ENCODE measurements at regions not wholly inside any gene's neighbourhood (a gene's known extent, or its start where the extent isn't known, plus 50 kb on each side); places are given as distances from the start of the nearest gene placed in this dataset.
"Not testable (repeated sequence)": the region's sequence is repeated elsewhere in the genome, so short reads cannot be mapped to it uniquely, and the experiment has no call there.

DNA sequence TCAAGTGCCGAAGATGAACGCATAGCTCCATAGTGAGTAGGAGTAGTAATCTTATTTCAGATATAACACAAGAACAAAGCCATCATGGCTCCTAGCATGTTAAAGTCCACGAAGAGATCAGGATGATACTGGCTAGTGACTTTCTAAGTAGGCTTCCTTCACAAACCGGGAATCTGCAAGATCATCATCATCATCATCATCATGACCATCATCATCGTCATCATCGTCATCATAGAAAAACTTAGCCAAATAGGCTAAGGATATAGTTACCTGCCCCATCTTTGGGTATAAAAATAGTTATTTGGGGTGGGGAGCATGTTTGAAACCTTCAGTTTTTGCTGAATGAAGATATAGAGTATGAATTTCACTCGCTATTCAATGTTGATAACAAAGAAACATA is 57.9 kb downstream of the PYDC2 start:
- DNase-seq (ENCODE audit: low read depth): no peak

DNA sequence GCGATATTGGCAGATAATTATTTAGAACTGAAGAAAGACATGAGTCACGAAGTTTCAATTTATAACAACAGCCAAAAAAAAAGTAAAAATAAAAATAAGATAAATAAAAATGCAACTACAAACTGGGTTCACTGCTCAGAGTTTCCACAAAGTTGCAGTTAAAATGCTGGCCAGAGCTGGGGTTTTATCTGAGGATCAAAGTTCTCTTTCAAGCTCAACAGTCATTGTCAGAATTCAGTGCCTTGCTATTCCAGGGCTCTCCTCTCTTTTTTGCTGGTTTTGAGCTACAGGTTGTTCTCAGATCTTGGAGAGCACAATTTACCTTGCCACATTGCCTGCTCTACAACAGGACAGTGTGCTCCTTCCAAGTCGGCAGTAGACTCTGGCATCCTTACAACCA is 60.1 kb downstream of the PYDC2 start:
- no peak for DNase-seq (ENCODE audit: low read depth)

DNA sequence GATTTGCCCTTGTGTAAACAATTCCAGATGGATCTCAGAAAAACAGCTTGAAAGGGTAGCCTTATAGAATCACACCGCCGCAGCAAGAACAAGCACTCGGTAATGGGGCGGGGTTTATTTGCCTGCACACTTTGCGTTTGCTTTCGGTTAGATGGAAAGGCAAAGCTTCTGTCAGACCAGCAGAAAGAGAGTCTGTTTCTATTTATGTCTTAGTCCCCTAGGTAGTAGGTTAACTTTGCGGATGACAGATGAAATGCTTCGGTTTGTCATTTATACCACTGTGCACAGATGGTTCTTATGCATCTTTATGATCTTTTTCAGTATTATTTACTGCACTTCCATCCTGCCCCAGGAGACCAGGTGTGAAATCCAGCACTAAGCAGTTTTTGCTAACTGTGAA is 62.2 kb downstream of the PYDC2 start:
- DNase-seq (ENCODE audit: low read depth): no peak

DNA sequence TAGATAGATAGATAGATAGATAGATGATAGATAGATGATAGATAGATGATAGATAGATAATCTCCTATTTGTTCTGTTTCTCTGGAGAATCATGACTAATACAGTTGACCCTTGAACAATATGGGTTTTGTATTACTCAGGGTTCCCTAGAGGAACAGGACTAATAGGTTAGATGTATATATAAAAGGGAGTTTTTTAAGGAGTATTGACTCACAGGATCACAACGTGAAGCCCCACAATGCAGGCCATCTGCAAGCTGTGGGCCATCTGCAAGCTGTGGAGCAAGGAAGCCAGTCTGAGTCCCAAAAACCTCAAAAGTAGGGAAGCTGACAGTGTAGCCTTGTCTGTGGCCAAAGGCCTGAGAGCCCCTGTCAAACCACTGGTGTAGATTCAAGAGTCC is 67.6 kb downstream of the PYDC2 start:
- DNase-seq (ENCODE audit: low read depth): no peak

DNA sequence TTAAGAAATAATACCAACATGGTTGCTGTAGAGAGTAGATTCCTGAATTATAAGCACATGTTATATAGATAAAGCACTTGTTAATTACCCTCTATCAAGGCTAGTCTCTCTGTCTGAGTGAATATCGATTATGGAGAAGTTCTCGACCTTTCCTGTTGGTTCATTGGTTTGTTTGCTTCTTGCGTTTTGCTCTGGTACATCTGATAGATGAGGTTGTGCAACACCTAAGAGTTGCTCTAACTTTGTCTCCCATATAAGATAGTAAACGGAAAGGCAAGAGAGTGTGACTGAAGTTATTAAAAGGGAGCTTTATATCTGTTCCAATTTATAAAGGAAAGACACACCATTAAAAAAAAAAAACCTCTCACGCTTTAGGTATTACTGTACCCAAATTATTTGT is 69.0 kb downstream of the PYDC2 start:
- no peak for DNase-seq (ENCODE audit: low read depth)

DNA sequence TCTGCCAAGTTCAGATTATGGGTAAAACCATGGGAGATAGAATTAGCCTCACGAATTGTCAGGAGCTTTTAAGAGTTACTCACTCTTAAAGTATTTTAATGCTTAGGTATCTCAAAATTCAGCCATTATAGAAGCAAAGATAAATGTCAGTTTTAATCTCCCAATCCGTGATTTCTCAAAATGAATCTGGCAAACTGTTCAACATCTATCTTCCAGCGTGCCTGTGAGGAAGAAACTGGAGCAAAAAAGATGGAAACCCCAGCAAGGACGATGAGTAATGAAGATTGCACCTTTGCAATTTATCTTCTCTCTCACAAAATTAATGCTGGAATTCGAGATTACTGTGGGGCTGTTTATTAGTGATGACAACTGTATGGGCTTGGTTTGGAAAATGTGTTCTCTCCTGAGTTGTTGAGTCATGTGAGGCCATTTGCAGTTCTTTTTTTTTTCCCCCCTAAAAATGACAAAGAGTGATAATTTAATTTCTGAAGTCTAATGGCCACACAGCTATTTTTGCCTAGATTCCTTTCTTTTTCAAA is 70.5 kb downstream of the PYDC2 start:
- DNase-seq (ENCODE audit: low read depth): no peak

DNA sequence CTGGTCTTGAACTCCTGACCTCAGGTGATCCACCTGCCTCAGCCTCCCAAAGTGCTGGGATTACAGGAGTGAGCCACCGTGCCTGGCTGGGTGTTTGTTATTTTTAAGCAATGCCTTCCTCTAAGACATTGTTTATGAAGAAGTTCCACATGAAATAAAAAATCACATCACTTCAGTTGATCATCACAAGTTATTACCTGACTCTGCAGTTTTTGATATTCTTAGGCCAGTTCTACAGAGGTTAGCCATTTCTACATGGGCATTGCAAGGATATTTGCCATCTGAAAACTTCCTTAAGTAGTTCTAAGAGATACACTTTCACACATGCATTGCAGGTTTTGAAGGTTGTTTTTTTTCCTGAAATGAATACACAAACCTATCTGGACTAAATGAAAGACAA is 82.1 kb downstream of the PYDC2 start:
- DNase-seq (ENCODE audit: low read depth): no peak

DNA sequence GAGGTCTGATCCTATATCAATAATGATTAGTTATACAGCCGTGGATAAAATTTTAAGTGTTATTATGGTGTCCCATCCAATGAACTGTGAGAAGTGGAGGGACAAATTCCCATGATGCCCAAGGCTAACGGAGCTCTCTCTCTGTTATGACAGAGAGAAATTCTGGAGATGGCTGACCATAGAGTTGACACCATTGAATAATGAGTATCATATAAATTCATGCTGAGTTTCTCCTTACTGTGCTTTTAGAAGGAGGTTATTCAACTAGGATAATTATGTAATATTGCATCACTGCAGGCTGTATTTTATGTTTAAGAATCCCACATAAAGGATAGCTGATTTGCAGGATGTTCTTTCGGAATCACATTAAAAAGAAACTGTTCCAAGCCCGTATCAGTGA is 82.9 kb downstream of the PYDC2 start:
- no peak for DNase-seq (ENCODE audit: low read depth)

DNA sequence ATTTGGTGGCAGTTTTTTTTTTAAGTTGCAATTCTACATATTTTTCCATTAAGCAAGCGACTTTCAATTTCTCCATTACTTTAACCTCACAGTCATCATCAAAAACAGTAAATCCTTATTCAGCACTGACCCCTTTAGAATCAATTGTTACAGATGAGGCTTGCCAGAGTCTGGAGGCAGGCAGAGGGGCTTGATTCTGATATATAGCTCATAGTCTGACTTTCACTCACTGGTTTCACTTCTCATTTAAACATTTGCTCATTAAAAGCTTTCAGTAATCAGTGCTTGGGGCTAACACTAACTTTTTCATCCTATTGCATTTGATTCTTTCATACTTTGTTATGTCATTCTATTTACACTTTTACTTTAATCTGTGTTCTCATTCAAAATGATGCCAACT is 88.4 kb downstream of the PYDC2 start:
- DNase-seq (ENCODE audit: low read depth): no peak

DNA sequence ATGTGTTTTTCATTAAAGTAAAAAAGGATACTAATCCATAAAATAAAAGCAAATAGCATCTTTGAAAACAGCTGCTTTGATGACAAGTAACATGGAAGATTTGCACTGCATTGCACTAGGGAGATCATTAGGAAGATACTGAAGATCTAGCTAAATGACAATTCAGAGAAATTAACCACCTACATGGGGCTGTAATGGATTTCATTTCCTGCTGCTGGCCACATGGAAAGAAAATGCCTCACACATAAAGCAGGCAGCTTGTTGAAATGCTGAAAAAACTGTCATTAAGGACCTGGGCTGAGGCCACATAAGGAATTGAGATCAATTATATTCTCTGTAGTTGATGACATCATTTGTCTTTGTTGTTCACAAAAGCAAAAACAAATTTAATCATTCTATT is 94.1 kb downstream of the PYDC2 start:
- DNase-seq (ENCODE audit: low read depth): no peak

DNA sequence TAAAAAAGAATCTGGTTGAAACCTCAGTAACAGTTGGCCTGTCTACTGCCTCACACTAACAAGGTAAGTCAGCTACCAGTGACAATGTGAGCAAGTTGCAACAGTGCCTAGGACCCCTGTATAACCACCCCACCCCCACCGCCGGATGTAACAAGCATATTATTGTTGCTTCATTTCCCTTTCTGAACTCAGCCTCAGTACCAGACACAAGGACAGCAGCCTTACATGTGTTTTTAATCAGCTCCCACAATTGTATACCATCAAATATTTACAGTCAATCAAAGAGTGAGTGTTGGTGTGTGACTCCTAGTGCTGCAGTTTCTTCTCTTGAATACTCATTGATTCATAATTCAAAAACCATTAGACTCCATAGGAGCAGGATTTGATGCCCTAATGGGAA is 96.4 kb downstream of the PYDC2 start:
- DNase-seq (ENCODE audit: low read depth): no peak

DNA sequence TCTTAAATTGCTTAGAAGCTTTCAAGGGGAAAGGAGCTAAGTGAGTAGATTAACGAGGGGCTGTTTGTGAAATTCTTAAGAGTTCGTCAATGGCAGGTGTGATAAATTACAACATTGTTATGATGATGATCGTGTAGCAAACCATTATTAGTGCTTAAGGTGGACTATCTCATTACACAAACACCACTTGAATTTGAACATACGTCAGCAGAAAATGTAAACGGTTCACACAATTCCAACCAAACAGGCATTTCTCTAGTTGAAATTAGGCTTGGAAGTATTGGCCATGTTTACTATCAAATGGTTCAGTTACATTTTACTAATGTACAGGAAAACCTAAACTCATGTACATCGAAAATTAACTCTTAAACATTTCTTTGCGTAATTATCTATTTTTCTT is 102.8 kb downstream of the PYDC2 start:
- DNase-seq (ENCODE audit: low read depth): no peak

DNA sequence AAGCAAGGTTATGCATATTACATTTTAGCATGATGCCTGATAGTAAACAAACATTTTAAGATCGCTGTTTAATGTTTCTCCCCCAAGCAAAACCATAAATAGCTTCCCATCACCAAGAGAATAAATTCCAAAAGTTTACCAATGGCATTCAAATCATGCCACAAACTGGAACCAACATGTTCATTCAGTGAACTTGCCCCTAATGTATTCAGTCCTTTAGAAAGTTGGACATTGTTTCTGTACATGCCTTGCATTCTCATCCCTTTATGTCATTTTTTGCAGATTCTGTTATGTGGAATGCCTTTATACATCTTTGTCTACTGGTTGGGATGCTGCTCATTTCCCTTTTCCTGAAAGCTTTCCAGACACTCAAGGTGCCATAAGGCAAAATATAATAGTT is 105.5 kb downstream of the PYDC2 start:
- DNase-seq (ENCODE audit: low read depth): no peak

DNA sequence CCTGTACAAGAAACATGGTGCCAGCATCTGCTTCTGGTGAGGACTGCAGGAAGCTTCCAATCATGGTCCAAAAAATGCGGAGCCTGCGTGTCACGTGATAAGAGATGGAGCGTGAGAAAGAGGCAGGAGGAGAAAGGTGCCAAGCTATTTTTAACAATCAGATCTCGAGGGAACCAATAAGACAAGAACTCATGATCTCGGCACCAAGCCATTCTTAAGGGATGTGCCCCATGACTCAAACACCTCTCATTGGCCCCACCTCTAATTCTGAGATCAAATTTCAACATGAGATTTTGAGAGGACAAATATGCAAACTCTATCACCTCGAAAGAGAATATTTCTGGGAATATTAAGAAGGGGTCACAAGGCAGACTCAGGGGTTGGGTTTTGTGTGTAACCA is 107.2 kb downstream of the PYDC2 start:
- peak; percentile 22 for DNase-seq (ENCODE audit: low read depth)

DNA sequence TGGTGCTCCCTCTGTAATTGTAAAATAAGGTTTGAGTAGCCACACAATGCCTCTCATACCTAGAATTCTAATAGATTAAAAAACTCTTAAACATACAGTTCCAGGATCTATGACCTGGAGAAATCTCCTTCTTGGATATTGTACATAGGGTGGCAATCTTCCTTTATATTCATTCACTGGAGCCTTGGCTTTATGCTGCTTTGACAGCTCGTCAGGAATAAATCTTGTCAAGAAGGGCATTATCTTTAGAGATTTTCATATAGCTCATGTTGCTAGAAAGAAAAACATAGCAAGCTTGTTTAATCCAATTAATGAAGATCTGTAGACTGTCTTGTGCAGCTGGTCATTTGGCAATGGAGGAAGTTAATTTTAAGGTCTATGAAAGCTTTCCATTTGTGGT is 131.1 kb downstream of the PYDC2 start:
- DNase-seq (ENCODE audit: low read depth): no peak

DNA sequence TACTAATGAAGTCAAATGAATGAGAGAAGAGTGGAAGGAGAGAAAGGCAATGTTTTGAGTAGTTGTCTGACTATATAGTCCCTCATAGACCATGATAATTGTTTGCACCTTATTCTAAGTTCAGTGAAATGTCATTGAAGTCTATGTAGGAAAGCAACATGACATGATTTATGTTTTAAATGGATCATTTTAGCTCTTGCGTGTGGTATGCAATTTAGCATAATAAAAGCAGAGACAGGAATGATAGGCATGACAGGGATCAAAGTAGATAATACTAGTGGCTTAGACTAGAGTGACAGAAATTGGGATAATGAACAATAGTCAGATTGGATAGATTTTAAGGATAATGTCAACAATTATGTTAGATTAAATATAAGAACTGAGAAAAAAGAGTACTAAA is 132.5 kb downstream of the PYDC2 start:
- no peak for DNase-seq (ENCODE audit: low read depth)

DNA sequence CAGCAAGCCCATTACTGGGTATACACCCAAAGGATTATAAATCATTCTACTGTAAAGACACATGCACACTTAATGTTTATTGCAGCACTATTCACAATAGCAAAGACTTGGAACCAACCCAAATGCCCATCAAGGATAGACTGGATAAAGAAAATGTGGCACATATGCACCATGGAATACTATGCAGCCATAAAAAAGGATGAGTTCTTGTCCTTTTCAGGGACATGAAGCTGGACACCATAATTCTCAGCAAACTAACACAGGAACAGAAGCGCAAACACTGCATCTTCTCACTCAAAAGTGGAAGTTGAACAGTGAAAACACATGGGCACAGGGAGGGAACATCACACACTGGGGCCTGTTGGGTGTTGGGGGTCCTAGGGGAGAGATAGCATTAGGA is 154.5 kb downstream of the PYDC2 start:
- DNase-seq (ENCODE audit: low read depth): not testable (repeated sequence)

DNA sequence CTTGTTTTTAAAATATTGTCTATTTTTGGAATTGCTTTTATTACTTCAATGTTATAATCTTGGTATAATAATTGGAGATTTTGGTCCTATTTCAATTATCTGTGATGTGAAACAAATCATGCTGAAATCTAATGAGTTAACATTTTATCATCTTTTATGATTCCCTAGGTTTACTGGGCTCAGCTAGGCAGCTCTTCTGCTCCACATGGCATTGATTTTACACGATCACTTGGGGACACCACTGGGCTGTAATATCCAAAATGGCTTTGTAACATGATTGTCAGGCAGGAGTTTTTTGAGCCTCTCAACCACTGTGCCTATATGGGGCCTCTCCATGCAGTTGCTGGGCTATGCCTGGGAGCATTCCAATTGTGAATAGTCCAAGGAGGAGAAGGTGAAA is 163.3 kb downstream of the PYDC2 start:
- no peak for DNase-seq (ENCODE audit: low read depth)

DNA sequence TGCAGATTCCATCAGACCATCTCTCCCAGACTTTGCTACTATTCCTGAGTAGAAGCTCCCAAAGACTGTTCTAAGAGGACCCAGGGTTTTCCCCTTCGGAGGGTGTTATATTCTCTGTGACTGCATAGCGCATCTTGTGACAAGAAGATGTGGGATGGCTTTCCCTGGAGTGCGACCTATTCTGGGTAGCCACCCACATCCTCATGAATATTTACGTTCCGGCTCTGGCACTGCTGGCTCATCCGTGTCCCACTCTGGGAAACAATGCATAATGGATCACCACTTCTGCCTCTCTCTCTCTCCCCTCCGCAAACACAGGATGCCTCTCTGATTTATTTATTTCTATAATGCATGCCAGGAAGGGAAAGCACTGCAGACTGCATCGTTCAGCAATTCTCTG is 166.1 kb downstream of the PYDC2 start:
- DNase-seq (ENCODE audit: low read depth): peak; percentile 41

DNA sequence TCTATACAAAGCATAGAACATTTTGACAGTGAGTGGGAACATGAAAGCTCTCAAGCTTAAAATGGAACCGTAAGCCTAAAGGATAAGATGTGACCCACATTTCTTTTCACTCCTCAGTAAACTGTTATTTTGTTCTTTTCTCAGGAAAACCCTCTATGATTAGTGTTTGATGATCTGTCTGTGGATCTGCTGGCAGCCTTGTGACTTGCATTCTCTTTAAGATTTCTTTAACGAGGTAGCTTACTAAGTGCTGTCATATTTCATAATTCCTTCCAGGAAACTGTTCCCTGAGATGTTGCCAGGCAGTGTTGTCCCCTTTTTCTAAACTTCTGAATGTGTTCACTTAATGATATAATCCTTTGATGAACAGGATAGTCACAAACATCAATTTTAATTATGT is 167.6 kb downstream of the PYDC2 start:
- no peak for DNase-seq (ENCODE audit: low read depth)

DNA sequence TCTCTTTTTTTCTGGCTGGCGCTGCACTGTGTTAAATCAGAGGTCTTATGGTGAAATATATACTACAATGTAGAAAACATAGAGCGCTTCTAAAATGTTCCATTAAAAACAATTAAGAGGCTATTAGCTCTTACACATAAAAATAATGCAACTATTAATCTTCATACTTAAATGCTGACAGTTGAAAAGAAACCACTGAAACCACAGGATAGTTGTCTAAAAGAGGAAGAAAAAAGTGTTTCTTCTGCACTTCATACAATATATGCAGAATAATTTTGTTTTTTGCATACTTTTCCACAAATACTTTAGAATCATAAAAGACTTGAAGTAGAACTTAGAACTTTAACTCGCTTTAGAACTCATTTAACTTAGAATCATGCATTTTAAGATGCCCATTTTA is 170.5 kb downstream of the PYDC2 start:
- DNase-seq (ENCODE audit: low read depth): no peak

DNA sequence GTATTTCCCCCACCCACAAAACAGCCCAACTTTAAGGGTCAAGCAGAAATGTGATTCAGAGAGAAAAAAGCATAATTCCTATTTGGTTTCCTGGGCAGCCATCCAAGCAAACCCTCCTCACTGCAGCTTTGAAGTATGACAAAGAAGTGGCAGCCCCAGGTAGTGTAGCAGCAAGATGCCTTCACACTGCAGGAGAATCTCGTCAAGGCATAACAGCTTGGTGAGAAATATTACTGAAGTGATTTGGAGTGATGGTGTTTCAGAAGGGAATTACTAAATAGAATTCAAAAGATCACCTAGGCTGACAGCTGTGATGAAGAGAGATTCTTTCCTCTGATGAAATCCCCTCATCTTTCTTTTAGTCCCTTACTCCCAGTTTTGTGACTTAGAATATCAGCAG is 173.9 kb downstream of the PYDC2 start:
- peak; percentile 22 for DNase-seq (ENCODE audit: low read depth)

DNA sequence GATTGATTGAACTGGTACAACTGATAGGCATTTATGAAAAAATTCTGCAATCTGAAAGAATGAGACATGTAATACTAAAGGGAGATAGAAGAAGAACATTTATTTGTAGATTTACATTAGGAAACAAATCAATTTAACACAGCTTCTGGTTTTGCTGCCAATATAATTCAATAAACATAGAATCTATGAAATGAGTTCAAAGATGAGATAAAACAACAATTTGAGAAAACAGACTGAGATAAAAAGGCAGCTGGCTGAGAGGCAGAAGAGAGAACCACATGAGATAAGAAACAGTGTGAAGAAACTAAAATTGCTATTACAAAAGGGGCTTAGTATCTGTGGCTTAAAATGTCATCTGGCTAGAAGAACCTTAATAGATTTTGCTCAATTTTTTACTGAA is 176.6 kb downstream of the PYDC2 start:
- DNase-seq (ENCODE audit: low read depth): no peak

DNA sequence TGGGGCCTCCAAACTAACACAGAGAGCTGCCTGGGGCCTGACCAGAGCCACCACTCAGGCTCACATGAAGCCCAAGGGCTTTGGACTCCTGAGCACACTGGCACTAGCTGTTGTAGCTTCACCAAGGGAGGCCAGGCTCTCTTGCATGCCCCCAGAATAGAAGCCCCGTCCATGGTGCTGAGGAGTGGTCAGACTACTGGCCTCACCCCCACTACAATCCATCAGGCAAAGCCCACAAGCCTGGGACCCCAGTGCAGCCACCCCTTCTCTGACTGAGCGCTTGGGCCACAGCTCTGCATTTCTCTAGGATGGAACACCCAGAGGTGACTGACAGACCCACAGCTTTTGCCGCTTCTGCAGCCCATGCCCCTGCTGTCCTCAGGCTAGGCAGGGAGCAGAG is 180.8 kb downstream of the PYDC2 start:
- DNase-seq (ENCODE audit: low read depth): no peak

DNA sequence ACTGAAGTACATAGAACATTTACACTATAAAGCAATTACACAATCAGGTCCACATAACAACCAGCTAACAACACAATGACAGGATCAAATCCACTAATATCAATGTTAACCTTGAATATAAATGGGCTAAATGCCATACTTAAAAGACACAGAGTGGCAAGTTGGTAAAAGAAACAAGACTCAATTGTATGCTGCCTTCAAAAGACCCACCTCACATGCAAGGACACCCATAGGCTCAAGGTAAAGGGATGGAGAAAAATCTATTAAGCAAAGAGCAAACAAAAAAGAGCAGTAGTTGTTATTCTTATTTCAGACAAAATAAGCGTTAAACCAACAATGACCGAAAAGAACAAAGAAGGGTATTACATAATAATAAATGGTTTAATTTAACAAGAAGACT is 183.3 kb downstream of the PYDC2 start:
- DNase-seq (ENCODE audit: low read depth): no peak
